Stimulated activated CD4-positive, alpha-beta T cell treated with anti-CD3 and anti-CD28 coated beads, TNF-alpha, amount 100 ng/mL, for 1 hour (primary cell): ENCODE measurements at regions not wholly inside any gene's neighbourhood (a gene's known extent, or its start where the extent isn't known, plus 50 kb on each side); places are given as distances from the start of the nearest gene placed in this dataset.

Experiments
- DNase-seq, 3 donors: peaks; one replicate each; pipeline ENCODE4 v3.0.0-alpha.2; 2020; ENCODE audit warnings: low read depth in 3 of 3, low spot score in 1 of 3

- DNase-seq, result no peak
Measured at GRCh38 chr11:112839051-112839450, 122.2 kb upstream of the NCAM1 start.

GRCh38 chr11:112841729-112842128 is 119.5 kb upstream of the NCAM1 start:
- DNase-seq, result no peak

GRCh38 chr11:112842151-112842550 is 119.1 kb upstream of the NCAM1 start:
- no peak for DNase-seq

- DNase-seq, result no peak
Measured at GRCh38 chr11:112844517-112844916, 116.7 kb upstream of the NCAM1 start.

GRCh38 chr11:112847568-112847967 is 113.7 kb upstream of the NCAM1 start:
- no peak for DNase-seq

- no peak for DNase-seq
Measured at GRCh38 chr11:112852143-112852866, 108.9 kb upstream of the NCAM1 start.

GRCh38 chr11:112856133-112856532 is 105.1 kb upstream of the NCAM1 start:
- no peak for DNase-seq

GRCh38 chr11:112856591-112856990 is 104.6 kb upstream of the NCAM1 start:
- DNase-seq, result no peak

GRCh38 chr11:112858289-112859023 is 102.8 kb upstream of the NCAM1 start:
- no peak for DNase-seq

GRCh38 chr11:112859787-112860186 is 101.4 kb upstream of the NCAM1 start:
- DNase-seq, result no peak

- DNase-seq, result no peak
Measured at GRCh38 chr11:112861356-112861755, 99.9 kb upstream of the NCAM1 start.

- DNase-seq, result no peak
Measured at GRCh38 chr11:112863305-112863704, 97.9 kb upstream of the NCAM1 start.

GRCh38 chr11:112864672-112865071 is 96.5 kb upstream of the NCAM1 start:
- DNase-seq, result no peak

- DNase-seq, result no peak
Measured at GRCh38 chr11:112871909-112872500, 89.2 kb upstream of the NCAM1 start.

GRCh38 chr11:112874980-112875379 is 86.2 kb upstream of the NCAM1 start:
- DNase-seq, result no peak

- DNase-seq, result no peak
Measured at GRCh38 chr11:112877581-112877980, 83.6 kb upstream of the NCAM1 start.

- DNase-seq, result no peak
Measured at GRCh38 chr11:112878033-112878601, 83.1 kb upstream of the NCAM1 start.

GRCh38 chr11:112880495-112880894 is 80.7 kb upstream of the NCAM1 start:
- no peak for DNase-seq

- no peak for DNase-seq
Measured at GRCh38 chr11:112881461-112881860, 79.8 kb upstream of the NCAM1 start.

- DNase-seq, result no peak
Measured at GRCh38 chr11:112882494-112883381, 78.5 kb upstream of the NCAM1 start.
